IMR-90 (cell line): ENCODE measurements at regions not wholly inside any gene's neighbourhood (a gene's known extent, or its start where the extent isn't known, plus 50 kb on each side); places are given as distances from the start of the nearest gene placed in this dataset.

ENCODE experiments used
- ATAC-seq: fragments of 200-7000 bp; cut with Tn5 transposase; 2 replicates; pipeline ENCODE4 v1.9.1; 2020; ENCODE audit warnings: low read depth, mild to moderate bottlenecking, moderate library complexity
- BruUV-seq: library from RNA; stranded (reverse); fragments of 400-500 nt; replicated peaks from 2 replicates; lab custom pipeline; 2021; lab: Mats Ljungman, UMichigan
- CTCF ChIA-PET: fragments of 300-600 bp; formaldehyde crosslinking; extraction: SDS; loops from one replicate; lab custom pipeline; 2021; ENCODE audit warnings: antibody characterized with exemption; lab: Yijun Ruan, JAX
- POLR2A ChIA-PET: fragments of 300-600 bp; sonication (Branson Sonifier 250); formaldehyde crosslinking; loops from one replicate; lab custom pipeline; 2022; ENCODE audit warnings: antibody characterized with exemption; ENCODE audit not compliant: unreplicated experiment; lab: Charles Lee
- DNase-seq: peaks from one replicate; pipeline ENCODE4 v3.0.0; 2013
- H2AFZ ChIP-seq: replicated peaks from 2 replicates; pipeline ENCODE3; 2013; ENCODE audit warnings: low read length, mild to moderate bottlenecking; ENCODE audit not compliant: poor library complexity
- H2AK5ac ChIP-seq: 2 replicates; pipeline ENCODE4 v1.6.1; 2013; ENCODE audit warnings: low read depth, low read length, inconsistent platforms
- H2AK9ac ChIP-seq: replicated peaks from 2 replicates; pipeline ENCODE3; 2013; ENCODE audit warnings: mild to moderate bottlenecking, low read depth, low read length, moderate library complexity; ENCODE audit not compliant: poor library complexity
- H2BK120ac ChIP-seq: 2 replicates; pipeline ENCODE4 v1.6.1; 2013; ENCODE audit warnings: low read depth, low read length, inconsistent platforms
- H2BK15ac ChIP-seq: 3 replicates; pipeline ENCODE4 v1.6.1; 2013; ENCODE audit warnings: low read depth, low read length, inconsistent platforms
- H2BK20ac ChIP-seq: 2 replicates; pipeline ENCODE4 v1.6.1; 2013; ENCODE audit warnings: low read depth, mild to moderate bottlenecking, inconsistent platforms, low read length, moderate library complexity
- H2BK5ac ChIP-seq: 2 replicates; pipeline ENCODE4 v1.6.1; 2013; ENCODE audit warnings: mild to moderate bottlenecking, low read depth, low read length, inconsistent platforms; ENCODE audit not compliant: poor library complexity, severe bottlenecking
- H3K14ac ChIP-seq: replicated peaks from 2 replicates; pipeline ENCODE4 v1.6.1; 2013; ENCODE audit warnings: low read depth, low read length, inconsistent platforms
- H3K18ac ChIP-seq: 2 replicates; pipeline ENCODE4 v1.6.1; 2013; ENCODE audit warnings: low read depth, low read length, control low read depth
- H3K23ac ChIP-seq: 2 replicates; pipeline ENCODE4 v1.6.1; 2013; ENCODE audit warnings: low read depth, low read length, inconsistent platforms
- H3K27ac ChIP-seq: 2 replicates; pipeline ENCODE4 v1.5.1; 2013; ENCODE audit warnings: mild to moderate bottlenecking, control low read depth, low read length; ENCODE audit not compliant: insufficient read depth
- H3K27me3 ChIP-seq: 2 replicates; pipeline ENCODE4 v1.6.1; 2013; ENCODE audit warnings: low read length; ENCODE audit not compliant: control insufficient read depth, insufficient read depth
- H3K36me3 ChIP-seq: 2 replicates; pipeline ENCODE4 v1.6.1; 2013; ENCODE audit warnings: low read length, mixed read lengths; ENCODE audit not compliant: control insufficient read depth, insufficient read depth
- H3K4ac ChIP-seq: 2 replicates; pipeline ENCODE4 v1.6.1; 2013; ENCODE audit warnings: low read depth, low read length, inconsistent platforms
- H3K4me1 ChIP-seq: 2 replicates; pipeline ENCODE4 v1.6.1; 2013; ENCODE audit warnings: low read length, mixed read lengths; ENCODE audit not compliant: control insufficient read depth, insufficient read depth
- H3K4me2 ChIP-seq: 2 replicates; pipeline ENCODE4 v1.6.1; 2013; ENCODE audit warnings: low read depth, mild to moderate bottlenecking, control low read depth, low read length, moderate library complexity
- H3K4me3 ChIP-seq: 2 replicates; pipeline ENCODE4 v1.5.1; 2013; ENCODE audit warnings: low read depth, mild to moderate bottlenecking, control low read depth, low read length, moderate library complexity; ENCODE audit not compliant: insufficient read depth
- H3K56ac ChIP-seq: 2 replicates; pipeline ENCODE4 v1.6.1; 2013; ENCODE audit warnings: low read length, inconsistent platforms; ENCODE audit not compliant: insufficient read depth; ENCODE audit errors: extremely low read depth
- H3K79me1 ChIP-seq, 2 experiments: 2 replicates each; pipeline ENCODE4 v1.6.1; 2013; ENCODE audit warnings: low read length in 2 of 2, inconsistent platforms in 1 of 2, low read depth in 1 of 2
- H3K9ac ChIP-seq: 2 replicates; pipeline ENCODE4 v1.6.1; 2013; ENCODE audit warnings: low read depth, low read length, control low read depth
- H3K9me1 ChIP-seq: 2 replicates; pipeline ENCODE4 v1.6.1; 2013; ENCODE audit warnings: low read length, inconsistent platforms; ENCODE audit not compliant: insufficient read depth
- H3K9me3 ChIP-seq: 2 replicates; pipeline ENCODE4 v1.6.1; 2013; ENCODE audit warnings: low read length; ENCODE audit not compliant: control insufficient read depth, insufficient read depth
- H4K20me1 ChIP-seq: 2 replicates; pipeline ENCODE4 v1.6.1; 2013; ENCODE audit warnings: low read length, inconsistent platforms; ENCODE audit not compliant: insufficient read depth
- H4K5ac ChIP-seq: 2 replicates; pipeline ENCODE4 v1.6.1; 2013; ENCODE audit warnings: mild to moderate bottlenecking, low read depth, low read length, control low read depth
- H4K8ac ChIP-seq, 2 experiments: 2 replicates each; pipeline ENCODE4 v1.6.1; 2013; ENCODE audit warnings: low read depth in 2 of 2, low read length in 2 of 2, control low read depth in 1 of 2, inconsistent platforms in 1 of 2
- H4K91ac ChIP-seq: 2 replicates; pipeline ENCODE4 v1.6.1; 2013; ENCODE audit warnings: low read depth, low read length, inconsistent platforms; ENCODE audit not compliant: insufficient read depth
- BHLHE40 ChIP-seq: fragments of 150-350 bp; IDR thresholded peaks from 2 replicates; pipeline ENCODE4 v1.6.1; 2016; ENCODE audit warnings: mild to moderate bottlenecking, low read depth, low read length
- CEBPB ChIP-seq: IDR thresholded peaks from 2 replicates; pipeline ENCODE4 v1.6.1; 2012; ENCODE audit warnings: low read depth, low read length, improper control_type of control experiment
- CHD1 ChIP-seq: IDR thresholded peaks from 2 replicates; pipeline ENCODE4 v1.6.1; 2012; ENCODE audit warnings: low read depth, low read length, improper control_type of control experiment
- FOS ChIP-seq: fragments of 150-350 bp; IDR thresholded peaks from 2 replicates; pipeline ENCODE4 v1.6.1; 2016; ENCODE audit warnings: low read depth, low read length
- MAFK ChIP-seq: IDR thresholded peaks from 2 replicates; pipeline ENCODE4 v1.6.1; 2012; ENCODE audit warnings: low read depth, low read length, improper control_type of control experiment
- MAZ ChIP-seq: IDR thresholded peaks from 2 replicates; pipeline ENCODE4 v1.6.1; 2012; ENCODE audit warnings: low read depth, mild to moderate bottlenecking, low read length, improper control_type of control experiment, moderate library complexity, borderline replicate concordance
- MXI1 ChIP-seq: IDR thresholded peaks from 2 replicates; pipeline ENCODE4 v1.6.1; 2012; ENCODE audit warnings: low read depth, mild to moderate bottlenecking, low read length, moderate library complexity, borderline replicate concordance
- NFE2L2 ChIP-seq: fragments of 150-350 bp; IDR thresholded peaks from 2 replicates; pipeline ENCODE4 v1.6.1; 2016; ENCODE audit warnings: low read depth, mild to moderate bottlenecking, low read length
- POLR2A ChIP-seq: IDR thresholded peaks from 2 replicates; pipeline ENCODE4 v1.6.1; 2012; ENCODE audit warnings: mild to moderate bottlenecking, low read depth, low read length
- RAD21 ChIP-seq: IDR thresholded peaks from 2 replicates; pipeline ENCODE4 v1.6.1; 2012; ENCODE audit warnings: low read length, improper control_type of control experiment
- RCOR1 ChIP-seq: IDR thresholded peaks from 2 replicates; pipeline ENCODE4 v1.6.1; 2012; ENCODE audit warnings: mild to moderate bottlenecking, low read length, improper control_type of control experiment; ENCODE audit not compliant: insufficient replicate concordance
- RFX5 ChIP-seq: IDR thresholded peaks from 2 replicates; pipeline ENCODE4 v1.8.0; 2012; ENCODE audit warnings: low read depth, mild to moderate bottlenecking, low read length, moderate library complexity
- SMC3 ChIP-seq: fragments of 150-350 bp; IDR thresholded peaks from 2 replicates; pipeline ENCODE4 v1.6.1; 2016; ENCODE audit warnings: low read depth, mild to moderate bottlenecking, antibody characterized with exemption, low read length, moderate library complexity
- WGBS, 2 experiments: methylation state at CpG; one replicate each; pipeline versions ENCODE4 v1.1.5 to v1.1.7; 2013; ENCODE audit warnings: missing lambda C conversion rate in 2 of 2; ENCODE audit not compliant: insufficient read length in 1 of 2; ENCODE audit errors: extremely low coverage in 2 of 2; 5-methylcytosine and 5-hydroxymethylcytosine counted together
- dilution Hi-C: fragments of 300-500 bp; cut with HindIII; formaldehyde crosslinking; loops from one replicate; pipeline ENCODE4 v1.14.3; 2018; ENCODE audit warnings: low sequenced_read_pairs; ENCODE audit not compliant: unreplicated experiment
- in situ Hi-C: fragments of 300-500 bp; cut with MboI; formaldehyde crosslinking; loops from 3 replicates; pipeline ENCODE4 v1.14.3; 2019; ENCODE audit warnings: low sequenced_read_pairs, inconsistent platforms, mixed read lengths
- intact Hi-C: fragments of 100-400 bp; cut with micrococcal nuclease; formaldehyde crosslinking; loops from 2 replicates; pipeline ENCODE4 v1.10.0; 2022
- TF ChIP-seq, protein P1 (sequence below): fragments of 150-350 bp; IDR thresholded peaks from 2 replicates; pipeline ENCODE4 v1.6.1; 2017; ENCODE audit warnings: mild to moderate bottlenecking, antibody characterized with exemption, low read length, low read depth
- TF ChIP-seq, protein P2 (sequence below): conservative IDR thresholded peaks from 2 replicates; pipeline ENCODE4 v1.5.1; 2012; ENCODE audit warnings: mild to moderate bottlenecking, low read depth, low read length, improper control_type of control experiment
- TF ChIP-seq, protein P3 (sequence below): fragments of 150-350 bp; IDR thresholded peaks from 2 replicates; pipeline ENCODE4 v1.6.1; 2016; ENCODE audit warnings: low read depth, mild to moderate bottlenecking, low read length, moderate library complexity, borderline replicate concordance

- Histone ChIP-seq H2BK15ac (no peak overlapping the region), H3K23ac (no peak overlapping the region), H4K91ac (no peak overlapping the region), H3K14ac (no peak overlapping the region), H3K18ac (no peak overlapping the region), H2AK9ac (no peak overlapping the region), H3K36me3 (no peaks in the 10 kb centered on the region), H3K9me3 (peaks cover 5% of the 10 kb centered on the region; the same call in 1 of the 2 replicates), H2AFZ (no peak overlapping the region), H2AK5ac (no peak overlapping the region), H3K4me2 (no peak overlapping the region), H3K4me1 (no peaks in the 10 kb centered on the region), H3K9me1 (no peaks in the 10 kb centered on the region), H4K8ac (no peak overlapping the region), H4K5ac (no peak overlapping the region), H4K20me1 (no peaks in the 10 kb centered on the region), H3K27me3 (no peaks in the 10 kb centered on the region), H3K4me3 (no peak overlapping the region), H3K9ac (no peak overlapping the region), H3K56ac (no peak overlapping the region), H2BK5ac (no peak overlapping the region), H2BK120ac (no peak overlapping the region), H3K27ac (no peak overlapping the region), H3K4ac (no peak overlapping the region), H3K79me1 (no peaks in the 10 kb centered on the region), H2BK20ac (no peak overlapping the region)
- intact Hi-C loops (no loop called here), in situ Hi-C loops (no loop called here), dilution Hi-C loops (no loop called here)
- BruUV-seq: no TSS peak
- DNase-seq (no peak), ATAC-seq (no peak)
- CTCF ChIA-PET: no interaction called here
- POLR2A ChIA-PET: no interaction called here
- no peak for TF ChIP-seq FOS
- TF ChIP-seq, protein P1, sequence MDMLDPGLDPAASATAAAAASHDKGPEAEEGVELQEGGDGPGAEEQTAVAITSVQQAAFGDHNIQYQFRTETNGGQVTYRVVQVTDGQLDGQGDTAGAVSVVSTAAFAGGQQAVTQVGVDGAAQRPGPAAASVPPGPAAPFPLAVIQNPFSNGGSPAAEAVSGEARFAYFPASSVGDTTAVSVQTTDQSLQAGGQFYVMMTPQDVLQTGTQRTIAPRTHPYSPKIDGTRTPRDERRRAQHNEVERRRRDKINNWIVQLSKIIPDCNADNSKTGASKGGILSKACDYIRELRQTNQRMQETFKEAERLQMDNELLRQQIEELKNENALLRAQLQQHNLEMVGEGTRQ: no peak
- TF ChIP-seq MAFK: no peak
- TF ChIP-seq MXI1: no peak
- no peak for TF ChIP-seq BHLHE40
- TF ChIP-seq RCOR1: no peak
- no peak for TF ChIP-seq MAZ
- no peak for TF ChIP-seq NFE2L2
- TF ChIP-seq, protein P2, sequence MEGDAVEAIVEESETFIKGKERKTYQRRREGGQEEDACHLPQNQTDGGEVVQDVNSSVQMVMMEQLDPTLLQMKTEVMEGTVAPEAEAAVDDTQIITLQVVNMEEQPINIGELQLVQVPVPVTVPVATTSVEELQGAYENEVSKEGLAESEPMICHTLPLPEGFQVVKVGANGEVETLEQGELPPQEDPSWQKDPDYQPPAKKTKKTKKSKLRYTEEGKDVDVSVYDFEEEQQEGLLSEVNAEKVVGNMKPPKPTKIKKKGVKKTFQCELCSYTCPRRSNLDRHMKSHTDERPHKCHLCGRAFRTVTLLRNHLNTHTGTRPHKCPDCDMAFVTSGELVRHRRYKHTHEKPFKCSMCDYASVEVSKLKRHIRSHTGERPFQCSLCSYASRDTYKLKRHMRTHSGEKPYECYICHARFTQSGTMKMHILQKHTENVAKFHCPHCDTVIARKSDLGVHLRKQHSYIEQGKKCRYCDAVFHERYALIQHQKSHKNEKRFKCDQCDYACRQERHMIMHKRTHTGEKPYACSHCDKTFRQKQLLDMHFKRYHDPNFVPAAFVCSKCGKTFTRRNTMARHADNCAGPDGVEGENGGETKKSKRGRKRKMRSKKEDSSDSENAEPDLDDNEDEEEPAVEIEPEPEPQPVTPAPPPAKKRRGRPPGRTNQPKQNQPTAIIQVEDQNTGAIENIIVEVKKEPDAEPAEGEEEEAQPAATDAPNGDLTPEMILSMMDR: no peak
- TF ChIP-seq RAD21: no peak
- no peak for TF ChIP-seq POLR2A
- TF ChIP-seq, protein P3, sequence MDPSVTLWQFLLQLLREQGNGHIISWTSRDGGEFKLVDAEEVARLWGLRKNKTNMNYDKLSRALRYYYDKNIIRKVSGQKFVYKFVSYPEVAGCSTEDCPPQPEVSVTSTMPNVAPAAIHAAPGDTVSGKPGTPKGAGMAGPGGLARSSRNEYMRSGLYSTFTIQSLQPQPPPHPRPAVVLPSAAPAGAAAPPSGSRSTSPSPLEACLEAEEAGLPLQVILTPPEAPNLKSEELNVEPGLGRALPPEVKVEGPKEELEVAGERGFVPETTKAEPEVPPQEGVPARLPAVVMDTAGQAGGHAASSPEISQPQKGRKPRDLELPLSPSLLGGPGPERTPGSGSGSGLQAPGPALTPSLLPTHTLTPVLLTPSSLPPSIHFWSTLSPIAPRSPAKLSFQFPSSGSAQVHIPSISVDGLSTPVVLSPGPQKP: no peak
- no peak for TF ChIP-seq CHD1
- TF ChIP-seq RFX5: no peak
- no peak for TF ChIP-seq SMC3
- no peak for TF ChIP-seq CEBPB
- WGBS, 2 experiments: no CpG with 5 or more reads among the region's 1 CpG
Observed at GRCh38 chr2:82278416-82278815, 1973.9 kb upstream of the LRRTM1 start.
